ACC112 (cell line): ENCODE measurements at regions not wholly inside any gene's neighbourhood (a gene's known extent, or its start where the extent isn't known, plus 50 kb on each side); places are given as distances from the start of the nearest gene placed in this dataset.

ENCODE experiments used
- H2AFZ ChIP-seq: fragments of 200-600 bp; sonication (generic); one replicate; pipeline ENCODE4 v1.6.0; 2017; ENCODE audit warnings: antibody characterized with exemption, low read length; ENCODE audit not compliant: unreplicated experiment
- H3K27ac ChIP-seq: fragments of 200-600 bp; sonication (generic); 2 replicates; pipeline ENCODE4 v1.5.1; 2014; ENCODE audit warnings: low read depth, mild to moderate bottlenecking, antibody characterized with exemption, low read length, moderate library complexity
- H3K27me3 ChIP-seq: fragments of 200-600 bp; sonication (generic); 2 replicates; pipeline ENCODE4 v1.6.1; 2014; ENCODE audit warnings: mild to moderate bottlenecking, antibody characterized with exemption, low read length, moderate library complexity, mixed read lengths; ENCODE audit not compliant: insufficient read depth
- H3K36me3 ChIP-seq: fragments of 200-600 bp; sonication (generic); 2 replicates; pipeline ENCODE4 v1.6.1; 2016; ENCODE audit warnings: mild to moderate bottlenecking, antibody characterized with exemption, low read length, moderate library complexity, mixed read lengths; ENCODE audit not compliant: insufficient read depth
- H3K4me1 ChIP-seq: fragments of 200-600 bp; sonication (generic); one replicate; pipeline ENCODE4 v1.6.1; 2016; ENCODE audit warnings: low read length, mixed read lengths; ENCODE audit not compliant: insufficient read depth, unreplicated experiment, control insufficient read depth
- H3K4me3 ChIP-seq: fragments of 200-600 bp; sonication (generic); 2 replicates; pipeline ENCODE4 v1.5.1; 2014; ENCODE audit warnings: mild to moderate bottlenecking, low read depth, low read length
- H3K79me2 ChIP-seq: fragments of 200-600 bp; sonication (generic); one replicate; pipeline ENCODE4 v1.6.0; 2016; ENCODE audit warnings: low read length; ENCODE audit not compliant: control insufficient read depth, unreplicated experiment, insufficient read depth

DNA sequence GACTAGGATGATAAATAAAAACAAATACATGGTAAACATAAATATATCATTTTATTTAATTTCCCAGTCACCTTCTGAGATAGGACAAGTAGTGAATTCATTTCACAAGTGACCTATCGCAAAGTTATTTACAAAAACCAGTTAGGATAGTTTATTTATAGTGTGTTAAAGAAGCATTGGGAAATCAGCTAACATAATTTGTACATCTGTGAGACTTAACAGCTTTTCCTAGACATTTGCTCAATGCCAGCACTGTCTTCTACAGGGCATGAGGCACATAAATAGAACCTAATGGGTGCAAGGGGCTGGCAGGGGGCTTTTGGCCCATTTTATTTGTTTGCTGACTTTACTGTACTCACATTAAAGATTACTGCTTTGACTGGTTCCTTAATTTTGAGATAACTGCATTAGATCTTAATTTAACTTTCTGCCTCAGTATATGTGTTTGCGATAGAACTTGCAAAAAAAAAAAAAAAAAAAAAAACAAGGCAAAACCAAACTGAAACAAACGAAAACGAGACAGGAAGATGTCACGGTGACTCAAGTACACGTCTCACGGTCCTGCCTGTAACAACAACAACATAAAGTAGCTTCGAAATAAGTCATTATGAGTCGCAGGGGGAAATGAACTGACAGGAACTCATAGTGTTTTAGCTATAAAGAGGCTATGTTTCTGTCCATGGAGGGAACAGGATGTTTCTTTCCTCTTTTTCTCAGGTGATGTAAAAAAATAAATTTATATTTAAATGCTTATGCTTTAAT lies 133.7 kb upstream of the GMDS start:
- H3K36me3 ChIP-seq: no peaks in the 10 kb centered on the region
- peaks cover 15% of the 10 kb centered on the region for H3K4me1 ChIP-seq
- peak overlapping the region; percentile 50 for H3K27ac ChIP-seq
- H3K79me2 ChIP-seq: no peaks in the 10 kb centered on the region
- no peaks in the 10 kb centered on the region for H3K27me3 ChIP-seq
- H2AFZ ChIP-seq: peak overlapping the region; percentile 47
- 0 out of 2 replicates have a peak overlapping the region, but pooled peaks have one; percentile 43 for H3K4me3 ChIP-seq

DNA sequence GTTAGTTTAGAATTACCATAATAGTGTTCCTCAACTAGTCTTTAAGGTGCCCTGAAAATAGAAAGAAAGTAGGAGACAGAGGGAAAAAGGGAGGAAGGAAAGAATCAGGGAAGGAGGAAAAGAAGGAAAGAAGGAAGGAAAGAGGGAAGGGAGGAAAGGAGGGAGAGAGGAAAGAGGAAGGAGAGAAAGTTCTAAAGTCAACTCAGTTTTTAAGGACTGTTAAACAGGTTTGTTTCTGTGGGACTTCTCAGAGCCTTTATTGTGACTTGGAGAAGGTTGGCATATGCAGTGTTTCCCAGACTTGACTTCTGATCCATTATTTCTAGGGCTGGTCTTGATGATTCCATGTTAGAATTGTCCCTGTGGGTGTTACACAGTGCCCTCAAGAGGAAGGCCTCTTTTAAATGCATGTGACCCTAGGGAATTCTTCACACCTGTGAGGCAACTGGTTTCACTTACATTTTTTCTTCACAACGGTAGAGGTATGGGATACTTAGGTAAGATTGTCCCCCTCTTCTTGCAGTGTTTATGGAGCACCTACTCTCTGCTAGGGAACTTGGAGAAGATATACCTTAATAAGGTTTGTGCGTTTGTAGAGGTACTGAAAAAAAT lies 132.7 kb upstream of the GMDS start:
- Histone ChIP-seq H3K36me3 (no peaks in the 10 kb centered on the region), H2AFZ (no peak overlapping the region), H3K27ac (no peak overlapping the region), H3K4me3 (no peak overlapping the region), H3K4me1 (peaks cover 15% of the 10 kb centered on the region), H3K79me2 (no peaks in the 10 kb centered on the region), H3K27me3 (no peaks in the 10 kb centered on the region)

DNA sequence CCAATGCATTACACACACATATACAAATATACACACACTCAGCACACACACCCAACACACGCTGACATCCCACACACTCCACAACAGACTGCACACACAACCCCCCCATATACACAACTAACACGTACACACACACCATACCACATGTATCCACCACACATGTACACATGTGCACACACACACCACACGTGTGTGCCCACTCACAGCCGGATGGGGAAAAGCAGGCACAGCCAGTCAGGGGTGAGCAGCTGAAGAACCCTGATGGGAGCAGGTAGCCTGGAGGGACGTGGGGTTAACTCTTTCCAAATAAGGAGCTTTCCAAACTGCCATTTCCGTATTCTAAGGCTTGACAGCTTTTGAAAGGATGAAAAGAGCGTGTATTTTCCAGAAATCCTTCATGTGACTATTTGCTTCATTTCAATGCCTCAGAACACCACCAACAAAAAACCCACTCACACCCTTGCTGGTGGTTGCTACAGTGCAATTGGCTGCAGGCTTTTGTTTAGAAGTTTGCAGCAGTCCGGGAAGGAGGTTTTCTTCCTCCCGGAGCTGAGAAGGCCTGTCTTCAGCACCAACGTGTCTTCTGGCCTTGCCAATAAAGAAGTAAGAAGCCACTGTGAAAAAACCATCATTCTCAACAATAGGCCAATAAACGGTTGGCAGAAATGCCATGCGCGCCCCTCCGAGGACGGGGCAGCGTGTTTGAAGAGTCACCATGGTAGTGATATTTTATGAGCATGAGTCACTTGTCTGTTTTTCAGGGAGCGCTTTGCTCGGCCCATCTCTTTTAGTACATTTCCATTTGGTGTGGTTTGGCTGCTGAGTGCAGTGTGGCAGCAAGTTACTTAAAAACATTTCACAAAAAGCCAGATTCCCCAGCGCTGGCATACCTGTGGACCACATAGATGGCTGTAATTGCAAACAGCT lies 131.3 kb upstream of the GMDS start:
- Histone ChIP-seq H3K27me3 (no peaks in the 10 kb centered on the region), H3K36me3 (no peaks in the 10 kb centered on the region), H3K27ac (no peak overlapping the region), H3K4me3 (no peak overlapping the region), H3K4me1 (peaks cover 15% of the 10 kb centered on the region), H2AFZ (no peak overlapping the region), H3K79me2 (no peaks in the 10 kb centered on the region)

DNA sequence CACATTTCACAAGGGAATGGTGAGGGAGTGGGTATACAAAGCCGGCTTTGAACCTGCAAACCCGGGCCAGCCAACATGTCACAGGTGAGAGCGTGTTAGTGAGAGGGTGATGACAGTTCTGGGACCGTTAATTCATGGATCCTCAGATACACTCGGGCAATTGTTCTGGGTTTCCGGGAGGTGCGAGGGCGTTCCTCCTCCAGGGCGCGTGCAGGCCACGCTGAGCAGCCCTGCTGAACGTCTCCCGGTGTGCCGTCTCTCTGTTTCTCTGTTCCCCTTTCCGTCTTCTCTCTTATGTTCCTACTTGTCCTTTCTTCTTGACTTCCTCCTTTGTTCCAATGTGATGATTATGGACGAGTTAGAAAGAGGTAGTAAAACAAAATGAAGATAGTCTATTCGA lies 130.0 kb upstream of the GMDS start:
- H3K4me3 ChIP-seq: no peak overlapping the region
- peaks cover 15% of the 10 kb centered on the region for H3K4me1 ChIP-seq
- H3K36me3 ChIP-seq: no peaks in the 10 kb centered on the region
- H3K27me3 ChIP-seq: no peaks in the 10 kb centered on the region
- H3K27ac ChIP-seq: no peak overlapping the region
- H3K79me2 ChIP-seq: no peaks in the 10 kb centered on the region
- H2AFZ ChIP-seq: no peak overlapping the region

DNA sequence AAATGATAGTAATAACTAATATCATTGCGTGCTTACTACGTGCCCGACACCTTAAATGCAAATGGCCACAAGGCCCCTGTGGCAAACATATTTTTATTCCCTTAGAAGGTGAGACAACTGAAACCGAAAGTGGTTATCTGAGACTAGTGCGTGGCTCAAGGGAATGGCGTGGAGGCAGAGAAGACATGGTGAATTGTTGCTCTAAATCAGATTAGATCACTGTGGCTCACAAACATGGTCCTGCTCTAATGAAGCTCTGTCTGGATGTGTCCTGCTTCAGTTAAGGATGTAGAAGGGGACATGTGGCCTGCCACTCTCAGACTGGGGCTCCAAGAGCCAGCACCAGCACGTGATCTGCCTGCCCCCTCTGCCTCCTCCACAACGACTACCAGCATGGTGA lies 124.2 kb upstream of the GMDS start:
- H3K79me2 ChIP-seq: no peaks in the 10 kb centered on the region
- no peaks in the 10 kb centered on the region for H3K36me3 ChIP-seq
- no peak overlapping the region for H3K27ac ChIP-seq
- no peak overlapping the region for H2AFZ ChIP-seq
- H3K4me3 ChIP-seq: no peak overlapping the region
- H3K4me1 ChIP-seq: no peaks in the 10 kb centered on the region
- H3K27me3 ChIP-seq: no peaks in the 10 kb centered on the region

DNA sequence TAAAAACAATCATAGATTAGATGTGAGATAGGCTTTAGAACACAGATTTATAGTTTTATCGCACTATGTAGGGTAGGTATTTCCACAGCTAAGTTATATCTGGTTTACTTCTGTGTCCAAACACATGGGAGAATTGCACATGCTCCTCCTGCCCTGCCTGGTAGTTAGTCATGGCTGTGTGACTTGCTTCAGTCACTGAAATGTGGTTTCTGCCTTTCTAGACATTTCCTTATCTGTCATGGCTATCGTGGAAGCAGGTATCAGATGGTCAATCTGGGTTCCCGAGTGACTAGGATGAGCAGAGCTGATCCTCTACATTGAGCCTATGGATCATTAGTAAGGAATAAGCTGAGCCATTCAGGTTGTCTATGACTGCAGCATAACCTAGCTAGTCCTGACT lies 117.8 kb upstream of the GMDS start:
- H3K79me2 ChIP-seq: no peaks in the 10 kb centered on the region
- no peak overlapping the region for H3K4me3 ChIP-seq
- H3K27me3 ChIP-seq: no peaks in the 10 kb centered on the region
- H3K4me1 ChIP-seq: no peaks in the 10 kb centered on the region
- H2AFZ ChIP-seq: no peak overlapping the region
- no peaks in the 10 kb centered on the region for H3K36me3 ChIP-seq
- H3K27ac ChIP-seq: no peak overlapping the region

DNA sequence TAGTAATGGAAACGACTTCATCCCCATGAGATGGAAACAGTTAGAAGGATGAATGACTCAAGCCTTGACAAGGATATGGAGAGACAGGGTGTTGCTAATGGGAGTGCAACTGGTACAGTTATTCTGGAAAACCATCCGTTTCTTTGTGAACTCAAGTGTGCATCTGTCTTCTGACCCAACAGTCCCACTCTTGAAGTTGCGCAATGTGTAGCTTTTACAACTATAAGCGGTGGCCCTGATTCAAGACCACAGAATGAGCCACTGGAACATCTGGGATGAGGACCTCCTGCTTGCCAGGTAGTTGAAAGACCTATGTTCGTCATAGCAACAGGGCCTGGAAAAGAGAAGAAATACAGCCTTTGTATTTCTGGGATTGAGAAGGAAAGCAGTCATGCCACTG lies 115.8 kb upstream of the GMDS start:
- no peaks in the 10 kb centered on the region for H3K4me1 ChIP-seq
- no peak overlapping the region for H2AFZ ChIP-seq
- H3K27me3 ChIP-seq: no peaks in the 10 kb centered on the region
- no peak overlapping the region for H3K4me3 ChIP-seq
- no peak overlapping the region for H3K27ac ChIP-seq
- no peaks in the 10 kb centered on the region for H3K79me2 ChIP-seq
- H3K36me3 ChIP-seq: no peaks in the 10 kb centered on the region

DNA sequence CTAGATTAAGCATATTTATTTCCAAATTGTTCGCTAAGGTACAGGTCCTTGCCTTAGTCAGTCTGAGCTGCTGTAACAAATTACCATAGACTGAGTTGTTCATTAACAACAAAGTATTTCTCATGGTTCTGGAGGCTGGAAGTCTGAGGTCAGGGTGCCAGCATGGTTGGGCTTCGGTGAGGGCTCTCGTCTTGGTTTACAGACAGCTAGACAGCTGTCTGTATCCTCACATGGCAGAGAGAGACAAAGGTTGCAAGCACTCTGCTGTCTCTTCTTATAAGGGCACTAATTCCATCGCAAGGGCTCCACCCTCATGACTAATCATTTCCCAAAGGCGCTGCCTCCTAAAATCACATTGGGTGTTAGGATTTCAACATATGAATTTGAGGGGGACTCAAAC lies 115.3 kb upstream of the GMDS start:
- Histone ChIP-seq H3K27me3 (no peaks in the 10 kb centered on the region), H3K4me1 (no peaks in the 10 kb centered on the region), H3K27ac (no peak overlapping the region)

DNA sequence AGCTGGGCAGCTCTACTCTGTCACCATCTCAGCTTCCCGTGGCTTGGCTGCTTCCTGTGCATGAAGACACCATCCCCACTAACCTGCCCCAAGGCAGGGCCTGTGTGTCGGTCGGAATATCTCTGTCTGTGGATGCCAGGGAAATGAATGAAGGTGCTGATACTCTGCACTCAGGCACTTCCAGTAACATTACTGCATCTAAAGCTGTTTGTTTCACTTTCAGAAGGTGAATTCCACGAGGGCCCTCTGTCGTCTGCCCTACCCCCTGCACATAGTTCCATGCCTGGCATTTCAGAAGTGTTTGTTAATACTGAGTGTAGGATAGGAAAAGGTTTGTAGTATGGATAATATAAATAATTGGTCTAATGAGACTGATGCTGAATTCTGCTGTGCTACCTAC lies 114.7 kb upstream of the GMDS start:
- no peak overlapping the region for H3K27ac ChIP-seq
- no peaks in the 10 kb centered on the region for H3K79me2 ChIP-seq
- no peaks in the 10 kb centered on the region for H3K36me3 ChIP-seq
- H3K27me3 ChIP-seq: no peaks in the 10 kb centered on the region
- H2AFZ ChIP-seq: no peak overlapping the region
- H3K4me1 ChIP-seq: no peaks in the 10 kb centered on the region
- H3K4me3 ChIP-seq: no peak overlapping the region

More for the DNA sequence above, 115.3 kb upstream of the GMDS start:
- Histone ChIP-seq H3K4me3 (no peak overlapping the region), H3K36me3 (no peaks in the 10 kb centered on the region), H3K79me2 (no peaks in the 10 kb centered on the region), H2AFZ (no peak overlapping the region)

DNA sequence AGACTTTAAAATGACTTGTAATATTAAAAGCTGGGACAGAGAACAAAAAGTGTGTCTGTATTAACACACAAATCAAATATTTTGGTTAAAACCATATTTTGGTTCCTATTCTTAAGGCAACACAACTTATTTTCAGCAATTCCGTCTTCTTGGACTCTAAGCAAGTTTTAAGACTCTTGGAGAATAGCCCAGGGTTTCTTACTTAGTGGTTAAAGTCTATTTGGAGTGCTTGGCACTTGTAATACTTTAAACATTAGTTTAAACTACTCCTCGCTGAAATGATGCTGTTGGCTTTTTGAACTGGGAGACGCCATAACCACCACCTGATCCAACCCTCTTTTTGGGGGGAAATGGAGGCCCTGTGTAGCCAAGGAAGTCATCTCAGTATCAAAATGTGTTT lies 109.7 kb upstream of the GMDS start:
- Histone ChIP-seq H3K27me3 (no peaks in the 10 kb centered on the region), H3K36me3 (no peaks in the 10 kb centered on the region), H3K79me2 (no peaks in the 10 kb centered on the region), H3K4me3 (no peak overlapping the region), H3K27ac (no peak overlapping the region), H3K4me1 (peaks cover 25% of the 10 kb centered on the region), H2AFZ (no peak overlapping the region)
